Esophagus squamous epithelium (tissue), 4 donors: ENCODE measurements at regions not wholly inside any gene's neighbourhood (a gene's known extent, or its start where the extent isn't known, plus 50 kb on each side); places are given as distances from the start of the nearest gene placed in this dataset.

Source experiments
- CTCF ChIP-seq, 6 experiments: fragments of 450-650 bp in 4 of 6; fragments of 200-600 bp in 2 of 6; sonication (generic) in 2 of 6; IDR thresholded peaks; one replicate each; pipeline ENCODE4 v1.5.1; 2016 to 2019; ENCODE audit warnings: antibody characterized with exemption in 6 of 6, mild to moderate bottlenecking in 4 of 6, moderate library complexity in 4 of 6
- POLR2A ChIP-seq, 4 donors: fragments of 450-650 bp; IDR thresholded peaks; one replicate each; pipeline ENCODE4 v1.6.1; 2017; ENCODE audit warnings: antibody characterized with exemption in 4 of 4, mild to moderate bottlenecking in 4 of 4, moderate library complexity in 3 of 4

GRCh38 chr6:97885828-97886227, 602.8 kb upstream of the MMS22L start:
- TF ChIP-seq CTCF (IDR thresholded peaks at IDR 0.05) (no peak), POLR2A (IDR thresholded peaks at IDR 0.05) (no peak)
